ENCODE measurements at regions not wholly inside any gene's neighbourhood (a gene's known extent, or its start where the extent isn't known, plus 50 kb on each side); places are given as distances from the start of the nearest gene placed in this dataset.

DNA sequence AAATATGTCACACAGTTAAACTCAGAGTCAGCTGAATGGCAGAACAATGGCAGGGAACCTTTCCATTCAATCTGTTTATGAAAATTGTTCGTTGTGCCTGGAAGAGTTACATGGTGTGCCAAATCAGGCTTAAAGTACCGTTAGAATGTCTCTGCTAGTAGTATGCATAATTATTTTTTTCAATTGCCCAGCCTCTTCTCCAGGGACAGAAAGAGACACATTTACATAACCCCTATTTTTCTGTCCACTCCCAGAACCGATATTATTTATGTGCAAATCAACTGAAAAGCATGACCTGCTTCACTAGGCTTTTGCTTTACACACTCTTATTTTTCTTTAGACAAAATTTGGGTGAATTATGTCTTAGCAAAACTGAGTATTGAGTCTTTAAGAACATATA is 459.1 kb downstream of the EFNA5 start:
- ATAC-seq (no peak), DNase-seq (no peak)
- TF ChIP-seq POLR2A (IDR thresholded peaks at IDR 0.05), result no peak
- no peak for TF ChIP-seq CTCF (IDR thresholded peaks at IDR 0.05)
- H3K4me3 ChIP-seq, result no peak overlapping the region
- no peaks in the 10 kb centered on the region for H3K27me3 ChIP-seq
- H3K27ac ChIP-seq, result no peak overlapping the region
- no peaks in the 10 kb centered on the region for H3K9me3 ChIP-seq
- intact Hi-C loops (cut with DNase I), result loop anchor here in 4 of 10 donors (10.0 kb wide), 4 partner anchors 87 to 363 kb away; no protein-coding TSS in a partner anchor
- H3K4me1 ChIP-seq, result peaks cover 0 to 16% (median 0%) of the 10 kb centered on the region in 12 donors
- WGBS, 4 donors, result 69 to 74% (median 72%) methylated on average over 3 of the region's 3 CpGs
- no peaks in the 10 kb centered on the region for H3K36me3 ChIP-seq

GRCh38 chr5:107208867-107209266 is 461.9 kb downstream of the EFNA5 start:
- Histone ChIP-seq H3K27ac (no peak overlapping the region), H3K36me3 (no peaks in the 10 kb centered on the region), H3K9me3 (no peaks in the 10 kb centered on the region), H3K4me3 (no peak overlapping the region), H3K27me3 (no peaks in the 10 kb centered on the region), H3K4me1 (peaks cover 0 to 12% (median 0%) of the 10 kb centered on the region in 12 donors)
- DNase-seq, result no peak
- no peak for TF ChIP-seq POLR2A (IDR thresholded peaks at IDR 0.05)
- TF ChIP-seq CTCF (IDR thresholded peaks at IDR 0.05), result no peak
- intact Hi-C loops (cut with DNase I), result no loop called here
- ATAC-seq, result no peak
- 84 to 92% (median 90%) methylated on average over 3 of the region's 3 CpGs for WGBS, 4 donors

- 70 to 80% (median 74%) methylated on average over 5 of the region's 5 CpGs for WGBS, 4 donors
- H3K27ac ChIP-seq, result no peak overlapping the region
- H3K4me3 ChIP-seq, result no peak overlapping the region
- H3K27me3 ChIP-seq, result no peaks in the 10 kb centered on the region
- no peak for TF ChIP-seq CTCF (IDR thresholded peaks at IDR 0.05)
- TF ChIP-seq POLR2A (IDR thresholded peaks at IDR 0.05), result no peak
- DNase-seq, result no peak
- no peaks in the 10 kb centered on the region for H3K36me3 ChIP-seq
- H3K9me3 ChIP-seq, result no peaks in the 10 kb centered on the region
- H3K4me1 ChIP-seq, result peaks cover 0 to 4% (median 0%) of the 10 kb centered on the region in 12 donors
- intact Hi-C loops (cut with DNase I), result no loop called here
- ATAC-seq, result no peak
Measured at GRCh38 chr5:107204413-107204812, 466.3 kb downstream of the EFNA5 start.

- Histone ChIP-seq H3K9me3 (no peaks in the 10 kb centered on the region), H3K4me1 (peaks cover 0 to 4% (median 0%) of the 10 kb centered on the region in 12 donors), H3K27ac (no peak overlapping the region), H3K27me3 (no peaks in the 10 kb centered on the region), H3K4me3 (no peak overlapping the region), H3K36me3 (no peaks in the 10 kb centered on the region)
- TF ChIP-seq POLR2A (IDR thresholded peaks at IDR 0.05), result no peak
- no peak for TF ChIP-seq CTCF (IDR thresholded peaks at IDR 0.05)
- ATAC-seq (no peak), DNase-seq (no peak)
- intact Hi-C loops (cut with DNase I), result no loop called here
- 84 to 90% (median 86%) methylated on average over 4 of the region's 4 CpGs for WGBS, 4 donors
Measured at GRCh38 chr5:107203243-107203642, 467.5 kb downstream of the EFNA5 start.
